Forelimb muscle (tissue), 1 donor: ENCODE measurements at regions not wholly inside any gene's neighbourhood (a gene's known extent, or its start where the extent isn't known, plus 50 kb on each side); places are given as distances from the start of the nearest gene placed in this dataset.
A peak's percentile ranks its signal among the peaks of the same experiment; 100 is the strongest.
"Not testable (repeated sequence)": the region's sequence is repeated elsewhere in the genome, so short reads cannot be mapped to it uniquely, and the experiment has no call there.

ENCODE experiments used
- DNase-seq: peaks from one replicate; pipeline ENCODE4 v3.0.0-alpha.2; 2013; ENCODE audit warnings: low read depth

DNA sequence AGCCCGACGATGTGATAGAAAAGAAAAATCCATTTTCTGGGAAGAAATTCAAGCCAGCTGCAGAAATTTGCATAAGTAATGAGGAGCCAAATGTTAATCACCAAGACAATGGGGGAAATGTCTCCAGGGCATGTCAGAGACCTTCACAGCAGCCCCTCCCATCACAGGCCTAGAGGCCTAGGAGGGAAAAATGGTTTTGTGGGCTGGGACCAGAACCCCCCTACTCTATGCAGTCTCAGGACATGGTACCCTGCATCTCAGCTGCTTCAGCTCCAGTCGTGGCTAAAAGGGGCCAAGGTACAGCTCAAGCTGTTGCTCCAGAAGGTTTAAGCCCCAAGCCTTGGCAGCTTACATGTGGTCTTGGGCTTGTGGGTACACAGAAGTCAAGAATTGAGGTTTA is 155.5 kb upstream of the FOXQ1 start:
- not testable (repeated sequence) for DNase-seq

GRCh38 chr6:1153696-1154245 is 158.1 kb upstream of the FOXQ1 start:
- no peak for DNase-seq

- DNase-seq: no peak
Measured at GRCh38 chr6:1146500-1146899, 165.4 kb upstream of the FOXQ1 start.

DNA sequence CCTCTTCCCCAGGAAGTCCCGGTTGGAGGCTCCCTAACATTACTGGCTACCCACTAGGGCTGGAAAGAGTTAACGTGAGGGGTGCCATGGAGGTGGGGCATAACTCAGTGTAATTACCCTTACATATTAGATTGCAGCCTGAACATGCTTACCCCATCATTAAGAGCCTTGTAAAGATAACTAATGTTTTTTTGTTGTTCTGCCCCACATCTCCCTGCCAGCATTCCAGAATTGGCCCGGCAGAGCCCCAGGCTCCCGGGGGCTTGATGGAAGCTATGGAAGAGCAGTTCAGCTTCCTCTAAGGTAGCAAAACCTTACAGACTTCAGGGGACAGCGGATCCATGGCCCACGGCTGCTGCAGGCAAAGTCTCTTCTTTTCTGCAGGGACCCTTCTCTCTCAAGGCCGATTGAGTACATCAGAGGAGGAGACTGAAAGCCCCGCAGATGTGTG is 166.1 kb upstream of the FOXQ1 start:
- no peak for DNase-seq

- DNase-seq: no peak
Measured at GRCh38 chr6:1144842-1145767, 166.8 kb upstream of the FOXQ1 start.

GRCh38 chr6:1143655-1144054 is 168.2 kb upstream of the FOXQ1 start:
- DNase-seq: no peak

DNA sequence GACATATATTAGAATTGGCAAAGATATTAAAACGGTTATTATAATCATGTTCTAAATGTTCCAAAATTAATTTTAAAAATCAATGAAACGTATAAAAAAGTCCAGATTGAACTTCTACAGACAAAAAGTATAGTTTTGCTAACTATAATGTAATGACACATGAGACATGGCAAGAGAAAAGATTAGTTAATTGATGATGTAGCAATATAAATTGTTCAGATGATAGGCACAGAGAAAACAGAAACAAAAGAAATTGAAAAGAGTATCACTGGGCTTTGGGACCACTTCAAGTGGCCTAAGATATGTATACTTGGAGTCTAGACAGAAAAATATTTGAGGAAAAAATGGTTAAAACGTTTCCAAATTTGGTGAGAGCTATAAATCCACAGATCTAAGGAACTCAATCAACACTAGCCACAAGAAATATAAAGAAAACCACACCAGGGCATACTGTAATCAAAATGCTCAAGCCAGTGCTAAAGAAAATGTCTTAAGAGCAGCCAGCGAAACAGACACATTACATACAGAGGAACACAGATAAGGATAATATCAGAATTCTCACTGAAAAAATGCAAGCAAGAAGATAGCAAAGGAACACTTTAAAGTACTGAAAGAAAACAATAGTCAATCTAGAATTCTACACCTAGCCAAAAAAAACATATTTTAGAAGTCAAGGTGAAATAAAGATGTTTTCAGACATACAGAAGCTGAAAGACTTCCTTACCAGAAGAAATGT is 172.6 kb upstream of the FOXQ1 start:
- DNase-seq: no peak

DNA sequence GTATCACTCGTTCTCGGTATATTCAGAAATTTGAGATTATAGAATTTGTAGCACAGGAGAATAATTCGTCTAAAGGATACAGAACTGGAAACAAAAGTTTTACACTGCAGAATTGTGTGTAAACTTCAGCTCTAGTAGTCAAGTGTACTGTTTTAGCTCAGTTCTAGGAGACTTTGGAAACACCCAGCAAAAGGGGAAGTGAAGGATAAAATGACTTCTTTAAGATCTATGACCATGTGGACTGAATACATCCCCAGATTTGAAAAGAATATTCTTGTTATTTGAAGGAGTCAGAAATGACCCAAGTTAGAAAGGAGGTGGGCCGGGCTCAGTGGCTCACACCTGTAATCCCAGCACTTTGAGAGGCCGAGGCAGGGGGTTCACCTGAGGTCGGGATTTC is 174.0 kb upstream of the FOXQ1 start:
- no peak for DNase-seq

DNA sequence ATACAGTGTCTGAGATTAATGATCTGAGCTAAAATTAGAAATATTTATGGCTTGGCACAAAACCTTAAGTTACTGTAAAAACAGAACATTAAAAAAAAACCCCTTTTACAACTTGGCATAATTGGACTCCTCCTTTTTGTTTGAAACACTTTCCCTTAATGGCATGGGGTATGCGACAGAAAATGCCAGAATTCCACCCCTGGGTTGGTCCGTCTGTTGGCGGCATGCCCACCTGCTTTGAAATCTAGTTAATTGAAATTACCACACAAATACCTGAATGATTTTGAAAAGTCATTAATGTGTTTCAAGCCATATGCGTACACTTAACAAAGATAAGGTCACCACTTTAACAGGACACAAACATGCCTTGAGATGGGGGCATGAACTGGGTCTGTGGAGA is 175.1 kb upstream of the FOXQ1 start:
- DNase-seq: no peak

DNA sequence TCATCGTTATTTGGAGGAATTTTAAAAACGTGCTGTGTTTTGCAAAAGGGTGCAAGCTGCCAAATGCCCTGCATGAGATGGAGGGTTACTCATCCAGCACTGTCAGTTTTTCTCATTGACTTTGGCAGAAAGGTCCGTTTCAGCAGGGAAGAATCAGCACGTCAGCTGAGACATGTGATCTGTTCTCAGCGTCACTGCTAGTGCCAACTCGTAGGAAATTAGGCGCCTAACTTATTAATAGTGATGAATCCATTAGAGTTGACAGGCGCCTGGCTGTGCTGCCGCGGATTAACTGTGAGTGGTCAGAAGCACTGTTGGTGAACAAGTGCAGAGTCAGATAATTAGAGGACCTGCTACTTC is 175.5 kb upstream of the FOXQ1 start:
- DNase-seq: no peak

DNA sequence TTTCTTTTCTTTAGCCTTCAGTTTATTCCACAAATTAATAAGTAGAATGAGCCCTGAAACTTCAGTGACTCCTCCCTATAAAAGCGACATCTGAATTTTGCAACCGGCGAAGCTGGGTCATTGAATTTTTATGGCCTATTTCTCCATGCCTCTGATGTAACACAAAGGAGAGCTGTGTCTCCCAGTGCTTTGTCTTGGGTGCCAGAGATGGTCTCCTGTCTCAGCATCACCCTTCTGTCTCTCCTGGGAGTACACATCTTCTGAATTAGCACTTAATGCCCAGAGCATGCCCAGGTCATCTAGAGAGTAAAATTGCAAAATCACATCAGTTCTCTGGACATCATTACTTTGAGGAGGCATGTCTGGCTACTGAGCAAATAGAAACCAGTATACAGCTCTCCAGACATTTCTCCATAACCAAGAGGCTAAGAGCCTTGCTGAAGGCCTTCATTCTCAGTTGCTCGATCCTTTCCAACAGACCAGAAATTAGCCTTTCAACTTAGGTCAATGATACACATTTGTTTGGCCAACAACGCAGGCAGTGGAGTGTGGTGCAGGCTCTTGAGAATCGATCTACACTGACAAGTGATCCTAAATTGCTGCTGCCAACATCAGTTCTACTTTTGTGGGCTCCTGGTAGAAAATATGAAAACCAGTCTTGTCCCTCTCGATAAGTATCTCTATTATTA is 176.0 kb upstream of the FOXQ1 start:
- DNase-seq: no peak

DNA sequence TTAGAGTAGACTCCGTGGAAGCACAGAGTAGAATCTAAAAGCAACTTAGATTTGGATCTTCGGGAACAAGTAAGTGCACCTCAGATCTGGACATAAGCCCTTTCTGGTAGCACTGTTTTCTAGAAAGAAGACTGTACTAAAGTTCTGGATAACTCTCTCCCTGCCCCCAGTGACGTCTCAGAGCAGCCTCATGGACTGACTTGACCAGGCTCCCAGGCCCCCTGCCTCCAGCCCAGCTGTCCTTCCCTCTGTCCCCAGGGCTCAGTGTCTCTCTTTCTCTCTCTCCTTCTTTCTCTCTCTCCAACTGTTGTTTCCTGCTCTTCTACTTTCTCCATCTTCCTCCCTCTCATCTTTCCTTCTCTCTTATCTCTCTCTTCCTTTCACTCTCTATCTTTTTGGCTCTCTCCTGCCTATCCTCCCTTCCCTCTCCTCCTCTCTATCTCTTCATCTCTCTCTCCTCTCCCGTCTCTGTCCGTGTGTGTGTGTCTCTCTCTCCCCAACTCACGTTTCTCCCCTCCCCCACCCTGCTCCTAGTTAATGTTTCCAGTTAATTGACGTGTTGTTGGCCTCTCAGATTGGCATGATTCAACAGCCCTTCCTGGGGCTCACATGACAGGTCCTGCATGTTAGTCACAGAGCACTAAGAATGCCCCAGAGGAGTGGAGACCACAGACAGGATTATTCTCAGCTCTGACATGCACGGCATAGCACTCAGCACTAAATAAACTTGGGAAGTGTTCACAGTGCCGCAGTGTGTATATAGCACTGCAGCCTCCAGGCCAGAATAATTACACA is 180.4 kb upstream of the FOXQ1 start:
- DNase-seq: no peak

GRCh38 chr6:1130709-1131108 is 181.2 kb upstream of the FOXQ1 start:
- no peak for DNase-seq

DNA sequence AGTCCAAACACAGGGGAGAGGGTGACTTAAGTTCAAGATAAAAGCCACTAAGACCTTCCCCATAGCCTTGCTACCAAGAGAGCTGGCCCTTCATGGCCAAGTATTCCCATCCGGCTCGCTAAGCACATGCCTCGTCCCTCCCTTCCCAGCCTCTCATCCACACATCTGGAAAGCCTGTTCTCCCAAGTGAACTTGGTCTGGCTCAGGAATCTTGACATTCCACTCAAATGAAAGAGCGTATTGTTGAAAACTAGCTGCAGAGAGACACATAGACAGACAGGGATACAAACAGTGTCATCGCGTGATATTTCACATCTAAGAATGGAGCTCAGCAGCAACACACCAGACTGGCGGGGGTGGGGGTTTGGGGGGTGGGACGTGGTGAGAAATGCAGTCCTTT is 182.8 kb upstream of the FOXQ1 start:
- DNase-seq: peak; percentile 70

- no peak for DNase-seq
Measured at GRCh38 chr6:1127597-1128288, 184.2 kb upstream of the FOXQ1 start.

DNA sequence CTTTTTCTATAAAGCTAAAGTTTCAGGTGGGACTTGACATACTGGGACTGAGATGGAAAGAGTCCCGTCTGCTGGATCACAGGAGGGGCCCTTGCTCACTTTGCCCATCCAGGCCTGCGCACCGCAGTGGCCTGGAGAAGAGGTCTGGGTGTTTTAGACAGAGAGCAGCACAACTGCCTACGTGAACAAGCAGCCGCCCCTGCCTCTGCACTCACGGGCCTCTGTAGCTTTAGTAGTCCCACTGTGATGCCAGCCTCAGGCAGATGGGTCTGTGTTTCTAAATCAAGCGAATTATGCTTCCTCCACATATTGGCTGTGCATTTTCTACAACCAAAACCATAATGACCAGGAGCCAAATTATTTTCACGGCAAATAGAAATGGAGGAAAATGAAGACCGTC is 184.8 kb upstream of the FOXQ1 start:
- no peak for DNase-seq

DNA sequence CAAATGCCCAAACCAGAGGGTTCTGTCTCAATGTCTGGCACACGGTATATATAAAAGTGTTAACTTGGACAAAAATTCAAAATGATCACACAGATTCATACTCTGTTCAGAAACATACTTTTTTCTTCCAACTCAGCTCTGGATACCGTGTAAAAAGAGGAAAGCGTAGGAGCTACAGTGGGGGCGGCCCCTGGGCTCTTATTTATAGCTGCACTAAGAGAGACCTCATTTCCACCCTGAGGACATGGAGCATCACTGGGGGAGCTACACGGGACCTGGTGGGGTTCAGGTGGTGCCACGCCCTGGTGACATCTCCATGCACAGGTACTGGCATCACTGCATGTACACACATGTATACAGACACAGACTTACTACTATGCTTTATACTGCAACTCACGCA is 185.9 kb upstream of the FOXQ1 start:
- no peak for DNase-seq

- no peak for DNase-seq
Measured at GRCh38 chr6:1125297-1125696, 186.6 kb upstream of the FOXQ1 start.

DNA sequence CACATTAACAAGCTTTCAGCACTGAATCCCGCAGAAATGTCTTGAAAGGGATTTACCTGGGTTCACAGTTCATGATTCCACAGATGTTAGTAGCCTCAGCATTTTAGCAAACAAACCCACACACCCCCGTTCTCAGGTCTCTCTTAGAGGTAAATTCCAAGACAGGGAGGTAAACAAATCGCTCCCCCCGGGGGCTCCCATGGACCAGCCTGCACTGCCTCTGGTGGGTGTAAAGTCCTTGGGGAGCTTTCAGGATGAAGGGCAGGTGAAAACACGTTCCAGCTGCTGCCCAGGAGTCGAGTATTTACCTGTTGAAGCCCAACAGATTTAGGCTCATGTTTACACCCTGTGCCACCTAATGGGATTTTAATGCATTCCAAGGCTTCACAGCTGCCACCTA is 187.0 kb upstream of the FOXQ1 start:
- no peak for DNase-seq
